Activated CD4-positive, alpha-beta T cell treated with anti-CD3 and anti-CD28 coated beads for 4 hours (primary cell): ENCODE measurements at regions not wholly inside any gene's neighbourhood (a gene's known extent, or its start where the extent isn't known, plus 50 kb on each side); places are given as distances from the start of the nearest gene placed in this dataset.
"Not testable (repeated sequence)": the region's sequence is repeated elsewhere in the genome, so short reads cannot be mapped to it uniquely, and the experiment has no call there.

ENCODE experiments used
- DNase-seq, 2 donors: peaks; one replicate each; pipeline ENCODE4 v3.0.0-alpha.2; 2020

DNA sequence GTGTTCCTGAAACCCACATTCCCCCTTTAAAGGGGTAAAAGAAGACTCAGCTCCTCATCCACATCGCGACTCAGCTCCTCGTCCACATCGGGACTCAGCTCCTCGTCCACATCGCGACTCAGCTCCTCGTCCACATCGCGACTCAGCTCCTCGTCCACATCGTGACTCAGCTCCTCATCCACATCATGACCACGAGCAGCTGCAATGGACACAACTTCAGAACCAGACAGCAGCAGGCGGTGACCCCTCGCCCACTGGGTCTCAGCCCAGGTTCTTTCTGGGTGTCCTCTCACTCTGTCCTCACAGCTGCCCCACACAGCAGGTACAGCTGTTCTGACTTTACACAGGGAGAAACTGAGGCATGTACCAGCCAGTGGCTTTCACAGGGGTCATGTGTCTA lies 163.5 kb upstream of the SALL3 start:
- DNase-seq = no peak

DNA sequence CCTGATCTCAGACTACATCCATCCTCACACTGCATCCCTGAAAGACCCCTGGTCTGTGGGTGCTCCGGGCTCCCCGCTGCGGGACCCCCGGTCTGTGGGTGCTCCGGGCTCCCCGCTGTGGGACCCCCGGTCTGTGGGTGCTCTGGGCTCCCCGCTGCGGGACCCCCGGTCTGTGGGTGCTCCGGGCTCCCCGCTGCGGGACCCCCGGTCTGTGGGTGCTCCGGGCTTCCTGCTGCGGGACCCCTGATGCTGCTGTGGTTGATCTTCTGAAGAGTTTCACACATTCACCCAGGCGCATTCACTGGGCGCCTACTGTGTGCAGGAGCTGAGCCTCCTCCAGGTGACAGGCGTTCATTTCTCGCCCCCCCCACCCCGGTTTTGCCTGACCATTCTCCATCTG lies 162.7 kb upstream of the SALL3 start:
- no peak for DNase-seq

GRCh38 chr18:78818495-78818894 lies 161.1 kb upstream of the SALL3 start:
- DNase-seq = no peak

- DNase-seq = no peak
These were observed 160.7 kb upstream of the SALL3 start for GRCh38 chr18:78818961-78819360.

GRCh38 chr18:78820161-78820834 lies 159.3 kb upstream of the SALL3 start:
- DNase-seq = no peak

DNA sequence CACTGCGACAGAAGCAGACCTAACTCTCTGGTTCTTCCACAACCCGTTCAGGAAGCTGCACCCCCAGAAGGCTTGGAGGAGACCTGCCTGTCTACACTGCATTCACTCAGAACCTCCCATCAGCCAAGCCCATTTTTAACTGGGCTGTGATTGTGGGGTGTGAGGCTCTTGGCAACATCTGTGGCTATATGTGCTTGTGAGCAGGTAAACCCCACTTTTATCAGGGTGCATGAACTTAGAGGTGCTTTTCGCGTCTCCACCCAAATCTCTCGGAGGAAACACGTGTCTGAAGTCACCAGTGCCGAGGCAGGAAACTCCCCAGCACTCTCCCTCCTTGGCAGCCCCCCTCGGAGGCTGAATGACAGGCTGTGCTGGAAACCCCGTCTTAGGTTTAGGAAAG lies 158.2 kb upstream of the SALL3 start:
- no peak for DNase-seq

GRCh38 chr18:78822171-78822948 lies 157.3 kb upstream of the SALL3 start:
- DNase-seq = no peak

DNA sequence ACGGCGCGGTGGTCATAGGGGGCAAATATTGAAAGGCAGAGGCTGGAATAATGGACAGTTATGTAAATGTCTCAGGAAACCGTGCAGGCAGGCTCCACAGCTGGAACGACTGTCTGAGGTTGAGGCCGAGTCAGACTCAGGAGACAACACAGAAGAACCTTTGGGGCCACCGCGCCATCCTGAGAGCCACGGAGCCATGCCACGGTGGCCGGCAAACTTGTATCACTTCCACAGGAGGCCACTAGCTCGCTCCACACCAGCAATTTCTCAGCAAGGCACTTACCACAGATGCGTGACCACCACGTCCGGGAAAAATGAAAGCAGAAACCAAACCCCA lies 156.7 kb upstream of the SALL3 start:
- DNase-seq = no peak

GRCh38 chr18:78825168-78825567 lies 154.4 kb upstream of the SALL3 start:
- no peak for DNase-seq

GRCh38 chr18:78826631-78827030 lies 153.0 kb upstream of the SALL3 start:
- no peak for DNase-seq

GRCh38 chr18:78827141-78827540 lies 152.5 kb upstream of the SALL3 start:
- no peak for DNase-seq

DNA sequence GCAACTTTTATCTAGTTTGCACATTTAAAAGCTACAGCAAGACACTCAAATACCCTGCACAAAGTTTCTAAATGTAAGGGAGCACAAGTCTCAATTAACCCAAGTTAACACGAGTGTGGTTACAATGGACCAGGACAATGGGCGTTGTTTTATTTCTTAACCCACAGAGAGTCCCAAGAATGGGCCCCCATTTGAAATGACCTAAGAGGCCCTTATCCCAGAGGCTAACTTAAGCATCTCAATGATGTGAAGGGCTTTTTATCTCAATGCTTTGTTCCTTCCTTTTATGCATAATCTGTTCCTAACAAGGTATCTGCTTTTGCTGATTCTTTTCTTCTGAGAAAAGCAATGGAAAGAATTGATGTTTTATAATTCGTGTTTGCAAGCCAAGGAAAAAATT lies 151.5 kb upstream of the SALL3 start:
- no peak for DNase-seq

- DNase-seq = not testable (repeated sequence)
These were observed 150.6 kb upstream of the SALL3 start for GRCh38 chr18:78829026-78829425.

DNA sequence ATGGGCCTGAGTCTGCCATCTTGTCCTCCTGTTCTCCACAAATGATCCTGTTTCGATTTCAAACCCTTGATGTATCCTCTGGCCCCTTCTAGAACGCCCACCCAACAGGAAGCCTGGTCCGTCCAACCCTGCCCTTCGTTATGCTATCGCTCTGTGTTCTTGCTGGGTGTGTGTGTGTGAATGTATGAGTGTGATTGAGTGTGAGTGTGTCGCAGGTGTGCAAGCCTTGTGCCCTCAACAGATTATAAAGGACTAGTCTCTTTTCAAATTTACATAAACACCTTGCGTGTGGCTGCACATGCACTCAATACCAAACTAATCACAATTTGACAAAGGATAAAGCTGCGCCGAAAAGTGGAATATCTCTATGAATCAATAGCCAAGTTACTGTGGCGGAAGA lies 149.5 kb upstream of the SALL3 start:
- DNase-seq = no peak

DNA sequence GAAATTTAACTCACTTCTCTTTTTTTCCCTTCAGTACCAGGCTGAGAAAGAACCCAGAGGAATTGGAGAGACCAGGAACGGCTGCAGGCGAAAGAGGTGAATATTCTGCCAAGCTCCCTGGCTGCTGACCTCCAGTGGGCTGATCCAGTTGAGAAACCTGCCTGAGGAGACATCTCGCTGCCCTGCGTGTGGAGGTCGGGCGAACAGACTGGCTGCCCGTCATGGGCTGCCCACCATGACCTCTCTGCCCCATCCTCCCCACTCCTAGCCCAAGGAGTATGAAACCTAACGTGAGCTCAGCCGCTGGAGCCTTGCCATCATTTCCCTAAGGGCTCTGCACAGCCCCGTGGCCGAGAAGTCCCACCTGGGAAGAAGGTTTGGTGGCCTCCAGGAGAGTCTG lies 148.8 kb upstream of the SALL3 start:
- no peak for DNase-seq

DNA sequence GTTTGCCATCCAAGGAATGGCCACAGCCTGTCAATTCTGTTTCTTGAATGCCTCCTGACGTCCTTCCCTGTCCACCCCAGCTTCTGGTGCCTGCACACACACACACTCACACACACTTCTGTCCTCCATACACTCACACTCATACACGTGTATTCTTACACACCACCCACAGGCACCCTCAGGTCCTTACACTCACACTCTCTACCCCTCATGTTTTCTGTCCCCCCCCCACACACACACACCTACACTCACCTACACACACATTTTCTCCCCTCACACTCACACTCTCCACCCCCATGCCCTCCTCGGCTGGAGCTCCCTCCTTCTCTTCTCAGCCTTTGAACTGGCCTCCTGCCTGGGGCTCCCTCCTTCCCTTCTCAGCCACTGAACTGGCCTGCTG lies 148.0 kb upstream of the SALL3 start:
- DNase-seq = no peak

DNA sequence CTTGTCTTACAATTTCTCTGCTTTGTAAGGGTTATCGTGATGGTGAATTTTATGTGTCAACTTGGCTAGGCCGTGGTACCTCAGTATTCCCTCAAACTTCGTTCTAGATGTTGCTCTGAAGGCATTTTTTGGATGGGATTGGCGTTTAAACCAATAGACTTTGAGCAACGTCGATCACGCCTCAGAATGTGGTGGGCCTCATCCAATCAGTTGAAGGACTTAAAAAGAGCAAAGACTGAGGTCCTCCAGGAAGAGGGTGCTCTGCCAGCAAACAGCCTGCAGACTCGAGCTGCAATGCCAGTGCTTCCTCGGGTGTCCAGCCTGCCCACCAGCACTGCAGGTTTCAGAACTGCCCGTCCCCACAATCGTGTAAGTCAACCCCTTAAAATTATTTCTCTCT lies 145.8 kb upstream of the SALL3 start:
- no peak for DNase-seq

DNA sequence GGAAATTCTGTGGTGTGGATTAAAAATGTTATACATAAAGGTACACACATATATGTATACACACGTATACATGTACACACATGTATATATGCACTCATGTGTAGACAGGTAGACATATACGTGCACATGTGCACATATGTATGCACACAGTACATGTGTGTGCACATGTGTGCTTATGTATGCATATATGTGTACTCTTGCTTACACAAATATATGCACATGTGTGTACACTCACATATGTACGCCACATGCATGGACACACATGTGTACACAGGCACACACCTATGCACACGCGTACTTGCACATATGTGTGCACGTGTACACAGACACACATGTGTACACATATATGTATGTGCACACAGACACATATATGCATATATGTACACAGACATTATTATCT lies 142.8 kb upstream of the SALL3 start:
- DNase-seq = no peak

DNA sequence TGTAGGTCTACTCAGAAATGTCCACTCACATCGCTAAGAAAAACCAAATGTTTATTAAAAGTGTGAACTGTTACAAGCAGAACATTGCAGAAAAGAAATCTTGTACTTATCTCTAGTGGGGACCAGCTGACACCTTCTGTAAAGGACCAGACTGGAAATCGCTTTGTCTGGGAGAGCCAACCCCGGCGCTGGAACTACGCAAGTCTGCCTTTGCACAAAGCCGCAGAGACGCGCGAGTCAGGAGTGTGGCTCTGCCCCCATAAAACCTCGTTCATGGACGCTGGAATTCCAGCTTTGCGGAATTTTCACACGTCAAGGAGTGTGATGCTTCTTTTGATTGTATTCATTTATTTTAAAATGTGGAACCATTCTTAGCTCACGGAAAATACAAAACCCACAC lies 141.9 kb upstream of the SALL3 start:
- no peak for DNase-seq

- DNase-seq = no peak
These were observed 141.4 kb upstream of the SALL3 start for GRCh38 chr18:78838183-78838582.

- DNase-seq = no peak
These were observed 130.6 kb upstream of the SALL3 start for GRCh38 chr18:78849046-78849445.

- DNase-seq = no peak
These were observed 130.2 kb upstream of the SALL3 start for GRCh38 chr18:78849458-78849857.

DNA sequence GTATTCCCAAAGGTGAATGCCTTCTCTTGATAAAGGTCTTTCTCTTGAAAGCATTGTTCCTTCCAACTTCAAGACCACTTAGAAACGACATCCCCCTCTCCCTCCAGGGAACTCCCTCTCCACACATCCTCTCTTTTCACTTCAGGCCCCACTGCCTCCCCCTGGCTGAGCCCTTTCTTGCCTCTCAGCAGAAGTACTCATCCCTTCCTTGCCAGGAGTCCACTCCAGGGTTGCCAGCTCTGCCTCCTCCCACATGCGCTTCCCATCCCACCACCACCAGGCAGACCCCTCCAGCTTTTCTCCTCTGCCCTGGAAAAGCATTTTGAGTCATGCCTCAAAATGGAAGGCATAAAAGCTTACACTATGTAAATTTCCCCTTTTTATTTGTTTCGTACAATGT lies 126.3 kb upstream of the SALL3 start:
- DNase-seq = no peak

- no peak for DNase-seq
These were observed 124.4 kb upstream of the SALL3 start for GRCh38 chr18:78855188-78855587.
